GM12878 (cell line): ENCODE measurements at regions not wholly inside any gene's neighbourhood (a gene's known extent, or its start where the extent isn't known, plus 50 kb on each side); places are given as distances from the start of the nearest gene placed in this dataset.

Experiments
- ATAC-seq: fragments of 200-7000 bp; cut with Tn5 transposase; 3 replicates; pipeline ENCODE4 v1.9.1; 2020; ENCODE audit warnings: mild to moderate bottlenecking, moderate library complexity
- BruUV-seq: library from RNA; stranded (reverse); fragments of 400-500 nt; replicated peaks from 2 replicates; lab custom pipeline; 2021; lab: Mats Ljungman, UMichigan
- CTCF ChIA-PET: fragments of 300-600 bp; sonication (Branson Sonifier 250); formaldehyde crosslinking; extraction: SDS; loops from one replicate; lab custom pipeline; 2021; ENCODE audit warnings: inconsistent platforms; lab: Yijun Ruan, JAX
- POLR2A ChIA-PET: fragments of 350-600 bp; formaldehyde crosslinking; extraction: SDS; loops from one replicate; lab custom pipeline; 2021; ENCODE audit warnings: inconsistent platforms; lab: Charles Lee
- RAD21 ChIA-PET: fragments of 300-600 bp; sonication (Branson Sonifier 250); formaldehyde crosslinking; loops from one replicate; lab custom pipeline; 2023; ENCODE audit warnings: antibody characterized with exemption; ENCODE audit not compliant: unreplicated experiment; lab: Charles Lee
- SMC1A ChIA-PET: fragments of 300-600 bp; sonication (Branson Sonifier 250); formaldehyde crosslinking; loops from one replicate; lab custom pipeline; 2023; ENCODE audit not compliant: unreplicated experiment, uncharacterized antibody; lab: Charles Lee
- DNase-seq: peaks from one replicate; pipeline ENCODE4 v3.0.0-alpha.2; 2011; ENCODE audit warnings: low read depth, low spot score
- FAIRE-seq: peaks from 3 replicates; lab custom pipeline; 2011; peaks lifted over from hg19 to GRCh38; lab: Jason Lieb, UNC
- H2AFZ ChIP-seq: 2 replicates; pipeline ENCODE4 v1.6.0; 2011; ENCODE audit warnings: low read depth, low read length, control low read depth; ENCODE audit not compliant: control insufficient read depth
- H3K27ac ChIP-seq: 2 replicates; pipeline ENCODE4 v1.5.1; 2011; ENCODE audit warnings: control low read depth; ENCODE audit not compliant: control insufficient read depth, insufficient read depth
- H3K27me3 ChIP-seq, 2 experiments: replicated peaks in 1 of 2; 2 replicates each; pipeline versions ENCODE4 v1.6.0 to v1.6.1; 2011; ENCODE audit warnings: low read length in 1 of 2; ENCODE audit not compliant: control insufficient read depth in 2 of 2, insufficient read depth in 2 of 2
- H3K36me3 ChIP-seq, 2 experiments: 2 replicates each; pipeline ENCODE4 v1.5.1; 2011; ENCODE audit warnings: low read length in 1 of 2; ENCODE audit not compliant: control insufficient read depth in 2 of 2, insufficient read depth in 2 of 2
- H3K4me1 ChIP-seq: 2 replicates; pipeline ENCODE4 v1.6.1; 2011; ENCODE audit warnings: mild to moderate bottlenecking, low read length, moderate library complexity, mixed read lengths; ENCODE audit not compliant: control insufficient read depth, insufficient read depth
- H3K4me2 ChIP-seq: 2 replicates; pipeline ENCODE4 v1.6.0; 2011; ENCODE audit warnings: control low read depth; ENCODE audit not compliant: control insufficient read depth, insufficient read depth
- H3K4me3 ChIP-seq: fragments of 200-600 bp; sonication (generic); 2 replicates; pipeline ENCODE4 v1.5.1; 2016
- H3K79me2 ChIP-seq: 2 replicates; pipeline ENCODE4 v1.6.0; 2011; ENCODE audit warnings: low read length; ENCODE audit not compliant: control insufficient read depth, insufficient read depth
- H3K9ac ChIP-seq: 2 replicates; pipeline ENCODE4 v1.8.0; 2011; ENCODE audit warnings: low read length, control low read depth, mixed read lengths; ENCODE audit not compliant: control insufficient read depth, insufficient read depth
- H3K9me3 ChIP-seq: replicated peaks from 3 replicates; pipeline ENCODE4 v1.5.1; 2011; ENCODE audit warnings: mild to moderate bottlenecking, low read length; ENCODE audit not compliant: control insufficient read depth, insufficient read depth
- H4K20me1 ChIP-seq: 2 replicates; pipeline ENCODE4 v1.6.0; 2011; ENCODE audit not compliant: control insufficient read depth, insufficient read depth
- BACH1 ChIP-seq: fragments of 450-650 bp; IDR thresholded peaks from 2 replicates; pipeline ENCODE4 v1.6.1; 2017; ENCODE audit warnings: mild to moderate bottlenecking, borderline replicate concordance
- E2F4 ChIP-seq: IDR thresholded peaks from 2 replicates; pipeline ENCODE4 v1.6.1; 2012; ENCODE audit warnings: low read depth, low read length, improper control_type of control experiment
- EED ChIP-seq: sonication (generic); IDR thresholded peaks from 2 replicates; pipeline ENCODE4 v1.6.1; 2016; ENCODE audit warnings: antibody characterized with exemption, low read depth
- IRF4 ChIP-seq: IDR thresholded peaks from 2 replicates; pipeline ENCODE4 v1.6.1; 2011; ENCODE audit warnings: low read depth, low read length
- LARP7 ChIP-seq: fragments of 450-650 bp; IDR thresholded peaks from 2 replicates; pipeline ENCODE4 v1.6.1; 2017; ENCODE audit warnings: mild to moderate bottlenecking
- POLR2AphosphoS5 ChIP-seq: IDR thresholded peaks from 2 replicates; pipeline ENCODE4 v1.6.1; 2011; ENCODE audit warnings: mild to moderate bottlenecking, low read length, inconsistent platforms
- SMARCA5 ChIP-seq: fragments of 450-650 bp; IDR thresholded peaks from 2 replicates; pipeline ENCODE4 v1.6.1; 2017; ENCODE audit warnings: mild to moderate bottlenecking
- SMC3 ChIP-seq: IDR thresholded peaks from 2 replicates; pipeline ENCODE4 v1.6.1; 2011; ENCODE audit warnings: low read length, improper control_type of control experiment, borderline replicate concordance
- SRF ChIP-seq, 2 experiments: IDR thresholded peaks; 2 replicates each; pipeline ENCODE4 v1.6.1; 2011; ENCODE audit warnings: low read depth in 2 of 2, low read length in 2 of 2, mild to moderate bottlenecking in 1 of 2, moderate library complexity in 1 of 2
- ZNF217 ChIP-seq: fragments of 450-650 bp; IDR thresholded peaks from 2 replicates; pipeline ENCODE4 v1.6.1; 2017; ENCODE audit warnings: antibody characterized with exemption, mild to moderate bottlenecking
- WGBS: methylation state at CpG from one replicate; pipeline ENCODE4 v1.1.6; 2016; ENCODE audit warnings: low lambda C conversion rate; ENCODE audit not compliant: insufficient replicate concordance, insufficient coverage; ENCODE audit errors: missing lambda C conversion rate; 5-methylcytosine and 5-hydroxymethylcytosine counted together
- in situ Hi-C: fragments of 300-500 bp; cut with MboI; formaldehyde crosslinking; loops from 9 replicates; pipeline ENCODE4 v1.14.3; 2018; ENCODE audit warnings: mixed read lengths
- intact Hi-C: fragments of 100-400 bp; cut with micrococcal nuclease; formaldehyde crosslinking; loops from one replicate; pipeline ENCODE4 v1.14.2; 2022; ENCODE audit not compliant: unreplicated experiment

- TF ChIP-seq SMC3 (no peak), LARP7 (no peak), POLR2AphosphoS5 (no peak), SMARCA5 (no peak), EED (no peak), BACH1 (no peak), ZNF217 (no peak), E2F4 (no peak), IRF4 (no peak), SRF (IDR thresholded peaks at IDR 0.05; ENCODE audit: low read depth in 2 of 2, low read length in 2 of 2) (no peak)
- in situ Hi-C loops (no loop called here), intact Hi-C loops (no loop called here)
- Histone ChIP-seq H3K27me3 (no peaks in the 10 kb centered on the region; a peak in 1 of 4 replicates), H3K4me2 (no peak overlapping the region), H3K4me3 (no peak overlapping the region), H3K9me3 (no peaks in the 10 kb centered on the region), H3K4me1 (no peaks in the 10 kb centered on the region), H3K27ac (no peak overlapping the region), H4K20me1 (no peaks in the 10 kb centered on the region), H2AFZ (no peak overlapping the region), H3K9ac (no peak overlapping the region), H3K36me3 (no peaks in the 10 kb centered on the region), H3K79me2 (no peaks in the 10 kb centered on the region)
- ChIA-PET RAD21 (interaction anchor here (0.9 kb wide), 1 partner anchor 91 kb away, joined by 3 read pairs; no protein-coding TSS in a partner anchor), POLR2A (no interaction called here), SMC1A (interaction anchor here (0.8 kb wide), 1 partner anchor 516 kb away, joined by 3 read pairs; no protein-coding TSS in a partner anchor), CTCF (interaction anchor here (0.5 kb wide), 1 partner anchor 170 kb away, joined by 4 read pairs; no protein-coding TSS in a partner anchor)
- DNase-seq: no peak
- BruUV-seq: no TSS peak
- 0% methylated on average over 2 of the region's 2 CpGs for WGBS
- no peak for FAIRE-seq
- ATAC-seq: no peak
Observed at GRCh38 chr5:68802430-68802829, 291.4 kb upstream of the SLC30A5 start.
